GM21515 (cell line): ENCODE measurements at regions not wholly inside any gene's neighbourhood (a gene's known extent, or its start where the extent isn't known, plus 50 kb on each side); places are given as distances from the start of the nearest gene placed in this dataset.
"Not testable (repeated sequence)": the region's sequence is repeated elsewhere in the genome, so short reads cannot be mapped to it uniquely, and the experiment has no call there.

Experiments used
- ATAC-seq: cut with Tn5 transposase; IDR thresholded peaks from one replicate; pipeline ENCODE4 v1.9.1; 2021; ENCODE audit not compliant: unreplicated experiment

DNA sequence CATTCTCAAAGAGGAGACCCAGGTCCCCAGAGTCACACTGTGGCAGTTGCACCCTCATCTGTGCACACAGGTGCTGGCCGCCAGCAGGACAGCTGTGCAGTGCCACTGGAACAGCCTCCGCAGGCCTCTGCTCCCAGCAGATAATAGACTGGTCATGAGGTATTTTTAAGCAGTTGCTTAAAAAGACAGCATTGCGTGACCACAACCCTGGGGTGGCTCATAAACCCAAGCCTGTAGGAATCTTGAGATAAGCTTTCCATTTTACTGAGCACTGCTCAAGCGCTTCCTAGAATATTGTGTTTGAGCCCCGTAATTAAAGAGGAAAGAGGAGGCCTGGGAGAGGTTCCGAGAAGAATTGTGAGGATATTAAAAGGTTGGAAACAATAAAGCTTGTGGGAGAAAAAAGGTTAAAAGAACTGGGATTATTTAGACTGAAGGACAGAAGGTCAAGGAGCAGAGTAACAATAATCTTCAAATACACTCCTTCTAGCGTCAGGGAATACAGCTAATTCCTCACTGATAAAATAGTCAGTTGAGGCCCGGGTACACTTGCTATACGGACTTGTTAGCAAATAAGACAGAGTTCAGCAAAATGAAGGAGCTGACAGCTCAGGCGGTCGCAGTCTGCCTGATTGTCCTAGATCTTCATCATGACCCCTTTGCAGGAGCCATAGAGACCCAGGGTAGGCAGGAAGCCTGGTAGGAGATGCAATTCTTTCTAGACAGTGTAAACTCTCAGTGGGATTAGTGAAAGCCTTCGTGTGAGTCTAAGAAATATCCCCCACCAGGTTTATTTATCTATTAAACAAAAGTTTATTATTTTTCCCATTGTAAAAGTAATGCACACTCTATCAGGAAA is 86.2 kb upstream of the KIT start:
- no peak for ATAC-seq

DNA sequence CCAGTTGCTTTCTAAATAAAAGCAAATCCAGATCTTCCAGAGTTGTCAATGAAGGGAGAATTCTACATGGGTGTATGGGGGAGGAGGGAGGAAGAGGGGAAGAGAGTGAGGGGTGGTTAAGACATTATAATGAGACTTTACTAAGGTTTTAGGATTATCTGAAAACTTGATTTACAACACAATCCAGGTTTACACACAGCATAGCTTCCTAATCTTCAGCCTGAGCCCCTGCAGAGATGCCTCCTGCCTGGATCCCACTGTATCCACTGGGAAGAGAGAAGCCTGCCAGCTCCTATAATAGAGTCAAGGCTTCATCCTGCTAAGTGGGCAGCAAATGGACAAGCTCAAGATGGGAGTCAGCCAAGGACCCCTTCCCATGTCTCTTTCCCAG is 85.6 kb upstream of the KIT start:
- ATAC-seq: no peak

DNA sequence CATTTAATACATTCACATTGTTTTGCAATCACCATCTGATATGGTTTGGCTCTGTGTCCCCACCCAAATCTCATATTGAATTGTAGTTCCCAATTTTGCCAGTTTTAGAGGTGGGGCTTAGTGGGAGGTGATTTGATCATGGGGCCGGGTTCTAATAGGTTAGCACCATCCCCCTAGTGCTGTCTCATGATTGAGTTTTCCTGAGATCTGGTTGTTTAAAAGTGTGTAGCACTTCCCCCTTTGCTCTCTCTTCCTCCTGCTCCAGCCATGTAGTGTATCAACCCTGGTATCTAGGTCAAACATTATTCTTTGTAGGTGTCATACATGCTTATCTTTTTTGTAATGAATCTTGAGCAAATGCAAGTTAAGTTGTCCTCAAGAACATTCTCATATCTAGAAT is 83.3 kb upstream of the KIT start:
- ATAC-seq: no peak

DNA sequence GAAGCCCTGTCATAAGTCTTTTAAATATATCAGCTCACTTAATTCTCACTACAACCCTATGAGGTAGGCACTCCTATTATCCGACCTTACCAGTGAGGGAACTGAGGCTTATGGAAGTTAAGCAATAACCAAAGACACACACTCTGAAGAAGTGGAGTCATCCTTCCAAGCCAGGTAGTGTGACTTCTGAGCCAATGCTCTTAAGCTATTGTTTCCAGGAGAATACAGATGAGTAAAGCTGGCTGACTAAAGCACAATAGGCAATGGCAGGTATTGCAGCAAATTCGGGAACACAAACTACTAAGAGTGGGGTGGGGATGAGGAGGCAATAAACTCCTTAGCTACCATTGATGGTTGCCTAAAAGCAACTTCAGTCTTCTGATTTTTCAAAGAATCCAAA is 81.8 kb upstream of the KIT start:
- no peak for ATAC-seq

DNA sequence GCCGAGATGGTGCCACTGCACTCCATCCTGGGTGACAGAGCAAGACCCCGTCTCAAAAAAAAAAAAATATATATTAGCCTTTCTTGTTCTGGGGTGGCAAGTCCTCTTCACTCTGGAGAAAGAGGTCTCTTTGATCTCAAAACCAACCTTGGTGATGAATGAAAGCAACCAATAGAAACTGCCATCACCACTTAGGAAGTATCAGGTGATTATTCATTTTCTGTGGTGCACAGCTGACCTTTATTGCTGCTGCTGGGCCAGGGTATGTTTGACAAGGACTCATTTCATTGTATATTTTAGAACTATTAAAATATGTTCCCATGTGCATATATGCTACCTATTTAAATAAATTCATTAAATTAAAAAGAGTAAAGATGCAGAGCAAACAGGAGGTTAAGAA is 76.0 kb upstream of the KIT start:
- no peak for ATAC-seq

DNA sequence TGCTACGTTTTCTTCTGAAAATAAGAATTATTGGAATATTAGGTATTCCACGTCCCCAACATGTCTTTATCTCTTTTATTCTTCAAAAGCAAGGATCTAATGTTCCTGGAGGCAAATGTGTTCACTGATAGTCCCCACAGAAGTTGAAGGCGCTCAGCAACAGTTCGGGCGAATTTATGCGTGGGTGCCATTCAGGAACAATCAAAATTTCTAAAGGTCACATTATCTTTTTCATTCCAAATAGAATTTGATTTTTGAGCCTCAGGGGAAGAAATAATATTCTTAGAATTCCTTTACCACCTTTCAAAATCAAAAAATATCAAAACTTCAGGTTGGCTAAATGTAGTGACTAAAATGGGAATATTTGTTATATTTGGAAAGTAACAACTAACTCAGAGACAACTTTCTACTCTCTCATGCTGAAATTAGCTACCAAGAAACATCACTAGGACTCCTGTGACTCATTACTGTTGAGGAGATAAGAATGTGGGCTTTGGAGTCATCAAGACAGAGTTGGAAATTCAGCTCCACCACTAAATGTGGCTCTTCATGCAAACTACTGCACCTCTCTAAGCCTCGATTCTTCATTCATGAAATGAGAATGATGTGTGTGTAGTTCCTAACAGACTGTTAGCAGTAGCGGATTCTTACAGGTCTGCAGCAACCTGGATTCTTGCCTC is 72.3 kb upstream of the KIT start:
- ATAC-seq: no peak

DNA sequence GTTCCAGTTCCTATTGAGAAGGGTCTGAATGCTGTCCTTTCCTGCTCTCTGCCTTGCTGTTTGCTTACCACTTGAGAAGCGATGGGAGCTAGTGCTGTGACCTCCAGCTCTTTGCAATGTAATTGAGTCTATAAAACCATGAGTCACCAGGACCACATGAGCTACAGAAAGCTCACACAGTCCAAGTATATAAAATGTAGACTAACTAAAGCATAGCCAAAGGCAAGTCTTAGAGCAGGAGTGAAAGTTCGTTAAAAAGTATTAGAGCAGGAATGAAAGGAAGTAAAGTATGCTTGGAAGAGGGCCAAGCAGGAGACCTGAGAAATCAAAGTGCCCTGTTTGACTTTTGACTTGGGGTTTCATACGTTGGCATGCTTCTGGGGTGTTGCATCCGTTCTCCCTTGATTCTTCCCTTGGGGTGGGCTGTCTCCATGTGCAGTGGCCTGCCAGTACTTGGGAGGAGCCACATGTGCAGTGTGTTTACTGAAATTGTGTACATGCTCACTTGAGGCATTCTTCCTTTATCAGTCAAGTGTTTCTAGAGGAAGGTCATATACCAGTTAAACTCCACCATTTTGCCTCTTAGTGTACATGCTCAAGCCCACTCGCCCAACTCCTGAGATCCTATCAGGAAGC is 71.3 kb upstream of the KIT start:
- no peak for ATAC-seq

DNA sequence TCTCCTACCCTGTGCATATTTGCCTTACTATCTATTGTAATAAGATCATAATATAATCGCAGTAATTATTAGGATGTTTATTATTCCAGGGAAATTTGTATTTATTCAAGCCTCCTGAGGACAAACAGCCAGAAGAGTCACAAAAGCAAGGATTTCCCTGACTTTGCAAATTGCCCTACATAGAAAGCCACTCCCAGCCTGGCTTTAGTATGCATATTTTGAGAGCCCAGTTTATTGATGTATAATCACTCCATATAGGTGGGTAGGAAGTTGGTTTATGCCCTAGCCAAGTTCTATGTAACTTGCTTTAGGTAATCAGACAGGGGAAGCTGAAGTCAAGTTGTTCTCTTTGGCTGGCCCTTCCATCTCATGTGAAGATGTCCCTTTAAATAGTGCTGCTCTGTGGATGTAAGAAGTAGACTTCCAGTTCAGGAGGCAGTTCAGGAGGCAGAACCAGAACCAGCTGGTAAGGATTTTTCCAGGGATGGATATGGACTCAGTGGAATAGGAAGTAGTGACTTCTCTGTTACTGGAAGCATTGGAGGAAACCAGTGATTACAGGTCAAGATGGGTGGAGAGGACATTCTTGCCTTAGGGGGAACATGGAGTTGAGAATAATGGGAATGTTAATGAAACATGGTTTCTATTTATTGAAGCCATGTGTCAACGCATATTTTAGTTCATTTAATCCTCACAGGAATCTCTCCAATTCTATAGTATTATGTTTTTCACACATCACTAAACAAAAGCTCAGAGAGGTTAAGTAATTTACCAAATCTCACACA is 70.5 kb upstream of the KIT start:
- no peak for ATAC-seq

DNA sequence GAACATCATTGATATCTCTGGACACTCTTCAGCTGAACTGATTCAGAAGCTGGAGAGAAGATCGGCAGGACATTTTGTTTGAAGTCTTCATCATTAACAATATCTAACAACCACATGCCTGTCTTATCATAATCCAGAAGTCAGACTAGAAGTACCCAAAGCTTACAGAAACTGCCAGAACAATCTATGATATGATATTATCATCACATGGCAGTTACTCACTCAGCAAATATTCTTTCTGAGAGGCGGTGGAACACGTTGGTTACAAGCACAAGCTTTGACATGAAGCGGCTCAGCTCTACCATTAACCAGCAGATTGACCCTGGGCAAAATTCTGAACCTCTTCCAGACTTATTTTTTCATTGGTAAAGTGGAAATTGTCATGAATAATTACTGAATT is 69.4 kb upstream of the KIT start:
- ATAC-seq: no peak

DNA sequence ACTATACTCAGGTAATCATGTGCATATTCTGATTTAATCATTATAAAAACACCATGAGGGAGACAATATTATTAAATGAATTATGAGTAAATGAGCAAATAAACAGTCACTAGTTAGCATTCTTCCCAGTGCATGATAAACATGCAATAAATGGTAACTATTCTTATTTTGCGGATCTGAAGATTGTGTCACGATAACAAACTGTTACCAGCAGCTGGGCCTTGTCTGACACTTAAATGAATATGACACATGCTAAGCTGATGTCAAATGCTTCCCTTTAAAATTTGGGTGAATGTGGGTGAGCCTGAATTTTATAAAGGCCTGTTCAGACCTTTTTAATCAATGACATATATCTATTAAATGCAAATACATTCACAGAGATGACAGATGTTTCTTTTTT is 68.2 kb upstream of the KIT start:
- no peak for ATAC-seq

DNA sequence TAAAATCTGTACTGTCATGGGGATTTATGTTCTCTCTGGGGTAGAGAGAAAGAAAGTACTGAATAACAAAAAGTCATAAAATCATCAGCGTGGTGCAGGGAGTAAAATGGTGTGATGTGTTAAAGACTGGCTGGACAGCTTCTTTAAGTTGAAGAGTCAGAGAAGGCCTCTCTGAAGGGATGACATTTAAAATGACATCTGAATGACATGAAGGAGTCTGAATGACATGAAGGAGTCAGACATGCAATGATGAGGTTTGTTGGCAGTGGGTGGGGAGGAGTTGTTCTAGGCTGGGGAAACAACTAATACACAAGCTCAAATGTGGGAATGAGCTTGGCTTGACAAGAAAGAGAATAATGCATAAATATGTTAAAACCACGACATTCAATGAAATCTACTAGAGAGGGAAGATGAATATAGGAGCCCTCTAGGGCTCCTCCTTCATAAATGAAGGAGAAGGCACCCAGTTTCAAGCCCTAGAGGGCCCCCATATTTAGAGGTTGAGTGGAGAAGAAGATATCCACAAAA is 63.9 kb upstream of the KIT start:
- no peak for ATAC-seq

DNA sequence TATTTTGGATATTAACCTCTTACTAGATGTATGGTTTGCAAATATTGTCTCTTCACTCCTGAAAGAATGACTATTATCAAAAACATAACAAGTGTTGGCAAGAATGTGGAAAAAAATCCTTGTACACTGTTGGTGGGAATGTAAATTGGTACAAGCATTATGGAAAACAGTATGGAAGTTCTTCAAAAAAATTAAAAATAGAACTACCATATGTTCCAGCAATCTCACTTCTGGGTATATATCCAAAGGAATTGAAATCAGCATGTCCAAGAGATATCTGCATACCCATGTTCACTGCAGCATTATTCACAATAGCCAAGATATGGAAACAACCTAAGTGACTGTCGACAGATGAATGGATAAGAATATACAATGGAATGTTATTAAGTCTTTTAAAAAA is 61.6 kb upstream of the KIT start:
- ATAC-seq: no peak

DNA sequence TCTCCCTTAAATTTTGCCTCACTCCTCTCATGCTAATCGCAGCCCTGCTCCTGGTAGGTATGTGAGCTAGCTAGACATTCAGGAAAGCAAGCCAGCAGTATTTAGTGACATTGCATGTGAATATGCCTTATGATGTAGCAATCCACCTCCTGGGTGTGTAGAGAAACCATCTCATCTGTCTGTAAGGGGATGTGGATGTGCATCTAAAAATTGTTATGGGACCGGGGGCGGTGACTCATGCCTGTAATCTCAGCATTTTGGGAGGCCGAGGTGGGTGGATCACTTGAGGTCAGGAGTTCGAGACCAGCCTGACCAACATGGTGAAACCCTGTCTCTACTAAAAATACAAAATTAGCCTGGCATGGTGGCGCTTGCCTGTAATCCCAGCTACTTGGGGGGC is 60.1 kb upstream of the KIT start:
- ATAC-seq: not testable (repeated sequence)

DNA sequence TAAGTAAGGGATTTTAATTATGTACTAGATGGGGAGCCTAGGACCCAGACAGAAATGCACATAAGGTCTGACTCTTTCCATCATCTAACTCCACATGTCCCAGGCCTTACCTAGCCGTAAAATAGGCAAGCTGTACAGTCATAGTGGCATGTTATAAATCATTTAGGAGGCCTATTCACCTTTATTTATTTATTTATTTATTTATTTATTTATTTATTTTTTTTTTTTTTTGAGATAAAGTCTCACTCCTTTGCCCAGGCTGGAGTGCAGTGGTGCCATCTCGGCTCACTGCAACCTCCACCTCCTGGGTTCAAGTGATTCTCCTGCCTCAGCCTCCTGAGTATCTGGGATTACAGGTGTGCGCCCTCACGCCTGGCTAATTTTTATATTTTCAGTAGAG is 55.6 kb upstream of the KIT start:
- ATAC-seq: not testable (repeated sequence)

DNA sequence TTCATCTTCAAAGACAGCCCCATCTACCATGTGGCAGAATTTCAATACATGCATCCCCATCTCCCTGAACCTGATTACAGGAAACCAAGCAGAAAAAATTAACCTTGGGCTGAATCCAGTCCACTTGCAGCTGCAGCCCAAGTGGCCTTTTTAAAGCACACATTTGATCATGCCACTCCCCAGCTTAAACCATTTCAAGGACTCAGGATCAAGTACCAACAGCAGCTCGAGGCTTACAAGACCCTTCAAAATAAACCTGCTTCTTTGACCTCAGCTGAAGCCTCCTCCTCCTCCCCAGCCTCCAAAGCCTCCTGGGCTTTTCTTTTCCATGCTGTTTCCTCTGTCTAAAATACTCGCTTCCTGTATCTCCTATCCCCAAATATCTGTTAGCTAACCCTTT is 50.7 kb upstream of the KIT start:
- no peak for ATAC-seq

DNA sequence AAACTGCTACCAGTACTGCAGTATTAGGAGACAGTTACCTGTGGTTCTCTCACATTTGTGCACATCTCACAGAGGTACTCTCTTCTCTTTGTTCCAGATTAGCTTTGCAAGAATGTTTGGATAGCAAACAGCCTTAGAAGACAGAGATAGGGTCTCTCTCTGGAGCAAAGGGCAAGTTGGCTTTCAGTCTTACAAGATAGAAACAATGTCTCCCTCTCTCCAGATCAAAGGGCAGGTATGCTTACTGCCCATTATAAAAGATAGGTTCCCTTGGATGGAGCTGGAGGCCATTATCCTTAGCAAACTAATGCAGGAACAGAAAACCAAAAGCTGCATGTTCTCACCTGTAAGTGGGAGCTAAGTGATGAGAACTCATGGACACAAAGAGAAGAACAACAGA is 50.2 kb upstream of the KIT start:
- ATAC-seq: no peak
